GM06990 (cell line): ENCODE measurements at regions not wholly inside any gene's neighbourhood (a gene's known extent, or its start where the extent isn't known, plus 50 kb on each side); places are given as distances from the start of the nearest gene placed in this dataset.

ENCODE experiments used
- DNase-seq: peaks from one replicate; pipeline ENCODE4 v3.0.0-alpha.2; 2011; ENCODE audit not compliant: insufficient read length; ENCODE audit errors: extremely low read depth
- H3K27me3 ChIP-seq: replicated peaks from 2 replicates; pipeline ENCODE4 v1.6.0; 2011; ENCODE audit warnings: low read length; ENCODE audit not compliant: control insufficient read depth, insufficient read depth
- H3K36me3 ChIP-seq: 2 replicates; pipeline ENCODE4 v1.5.1; 2011; ENCODE audit warnings: low read length; ENCODE audit not compliant: control insufficient read depth, insufficient read depth
- H3K4me3 ChIP-seq: replicated peaks from 2 replicates; pipeline ENCODE4 v1.5.1; 2011; ENCODE audit warnings: low read depth, mild to moderate bottlenecking, control low read depth, low read length
- CTCF ChIP-seq: IDR thresholded peaks from 2 replicates; pipeline ENCODE4 v1.5.1; 2011; ENCODE audit warnings: low read length, control low read depth, mild to moderate bottlenecking, inconsistent platforms; ENCODE audit not compliant: insufficient read depth, poor library complexity, severe bottlenecking

DNA sequence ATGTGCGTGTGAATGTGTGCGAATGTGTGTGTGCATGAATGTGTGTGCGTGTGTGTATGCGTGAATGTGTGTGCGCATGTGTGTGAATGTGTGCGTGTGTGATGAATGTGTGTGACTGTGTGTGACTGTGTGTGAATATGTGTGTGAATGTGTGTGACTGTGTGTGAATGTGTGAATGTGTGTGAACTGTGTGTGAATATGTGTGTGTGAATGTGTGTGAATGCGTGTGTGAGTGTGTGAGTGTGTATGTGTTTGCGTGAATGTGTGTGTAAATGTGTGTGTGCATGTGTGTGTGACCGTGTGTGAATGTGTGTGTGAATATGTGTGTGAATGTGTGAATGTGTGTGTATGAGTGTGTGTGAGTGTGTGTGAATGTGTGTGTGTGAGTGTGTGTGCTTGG, 1103.8 kb downstream of the TSN start:
- TF ChIP-seq CTCF = no peak
- DNase-seq = no peak
- H3K4me3 ChIP-seq = no peak overlapping the region

GRCh38 chr2:122863532-122863931, 1108.1 kb downstream of the TSN start:
- Histone ChIP-seq H3K36me3 (no peaks in the 10 kb centered on the region), H3K4me3 (no peak overlapping the region), H3K27me3 (no peaks in the 10 kb centered on the region)
- TF ChIP-seq CTCF = no peak
- peak; percentile 49 for DNase-seq

More for the DNA sequence above, 1103.8 kb downstream of the TSN start:
- Histone ChIP-seq H3K27me3 (no peaks in the 10 kb centered on the region), H3K36me3 (no peaks in the 10 kb centered on the region)

DNA sequence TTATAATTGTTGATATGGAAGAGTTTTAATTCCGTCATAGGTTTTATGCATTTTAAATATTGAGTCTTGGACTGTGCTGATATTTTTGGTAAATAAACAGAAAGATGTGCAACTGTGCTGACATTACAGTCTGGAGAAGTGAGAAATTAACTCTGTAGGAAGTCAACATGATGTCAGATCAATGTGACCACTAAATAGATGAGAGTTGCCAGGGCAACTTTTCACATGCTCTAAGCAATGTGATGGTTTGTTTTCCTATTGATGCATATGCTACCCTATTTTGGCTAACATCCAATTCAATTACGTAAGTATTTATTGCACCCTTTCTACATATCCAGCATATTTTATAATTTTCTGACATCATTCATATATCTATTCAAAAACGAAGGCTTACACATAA, 1109.3 kb downstream of the TSN start:
- Histone ChIP-seq H3K27me3 (no peaks in the 10 kb centered on the region), H3K4me3 (no peak overlapping the region), H3K36me3 (no peaks in the 10 kb centered on the region)
- no peak for TF ChIP-seq CTCF
- no peak for DNase-seq

- no peaks in the 10 kb centered on the region for H3K27me3 ChIP-seq
- no peak overlapping the region for H3K4me3 ChIP-seq
- no peaks in the 10 kb centered on the region for H3K36me3 ChIP-seq
- TF ChIP-seq CTCF = no peak
- no peak for DNase-seq
Measured at GRCh38 chr2:122866095-122866494, 1110.6 kb downstream of the TSN start.

- H3K4me3 ChIP-seq = no peak overlapping the region
- no peak for DNase-seq
- no peaks in the 10 kb centered on the region for H3K27me3 ChIP-seq
- TF ChIP-seq CTCF = no peak
- no peaks in the 10 kb centered on the region for H3K36me3 ChIP-seq
Measured at GRCh38 chr2:122867941-122868340, 1112.5 kb downstream of the TSN start.

GRCh38 chr2:122868646-122869275, 1113.3 kb downstream of the TSN start:
- H3K36me3 ChIP-seq = no peaks in the 10 kb centered on the region
- no peaks in the 10 kb centered on the region for H3K27me3 ChIP-seq
- H3K4me3 ChIP-seq = no peak overlapping the region
- no peak for DNase-seq
- TF ChIP-seq CTCF = no peak
